Dendritic cell treated with granulocyte-macrophage colony-stimulating factor and Interleukin-4, amounts not matched to agents 40 ng/mL and 50 ng/mL, for 4 days (primary cell): ENCODE measurements at regions not wholly inside any gene's neighbourhood (a gene's known extent, or its start where the extent isn't known, plus 50 kb on each side); places are given as distances from the start of the nearest gene placed in this dataset.

Experiments
- H3K27ac Mint-ChIP-seq: one replicate; pipeline ENCODE4 v1.8.0; 2022; ENCODE audit warnings: mild to moderate bottlenecking, mixed read lengths
- H3K27me3 Mint-ChIP-seq: one replicate; pipeline ENCODE4 v1.8.0; 2022; ENCODE audit warnings: mild to moderate bottlenecking, mixed read lengths
- H3K36me3 Mint-ChIP-seq: one replicate; pipeline ENCODE4 v1.8.0; 2022; ENCODE audit warnings: low read depth, mixed read lengths
- H3K4me1 Mint-ChIP-seq: one replicate; pipeline ENCODE4 v1.8.0; 2022; ENCODE audit warnings: low read depth, mixed read lengths
- H3K4me3 Mint-ChIP-seq: one replicate; pipeline ENCODE4 v1.8.0; 2022; ENCODE audit warnings: mild to moderate bottlenecking, moderate library complexity, mixed read lengths
- H3K9me3 Mint-ChIP-seq: one replicate; pipeline ENCODE4 v1.8.0; 2022; ENCODE audit warnings: mixed read lengths
- intact Hi-C: fragments of 100-400 bp; cut with micrococcal nuclease; formaldehyde crosslinking; loops from one replicate; pipeline ENCODE4 v1.15.0; 2022

GRCh38 chr21:38670861-38671260, 134.9 kb upstream of the ETS2 start:
- intact Hi-C loops = no loop called here

DNA sequence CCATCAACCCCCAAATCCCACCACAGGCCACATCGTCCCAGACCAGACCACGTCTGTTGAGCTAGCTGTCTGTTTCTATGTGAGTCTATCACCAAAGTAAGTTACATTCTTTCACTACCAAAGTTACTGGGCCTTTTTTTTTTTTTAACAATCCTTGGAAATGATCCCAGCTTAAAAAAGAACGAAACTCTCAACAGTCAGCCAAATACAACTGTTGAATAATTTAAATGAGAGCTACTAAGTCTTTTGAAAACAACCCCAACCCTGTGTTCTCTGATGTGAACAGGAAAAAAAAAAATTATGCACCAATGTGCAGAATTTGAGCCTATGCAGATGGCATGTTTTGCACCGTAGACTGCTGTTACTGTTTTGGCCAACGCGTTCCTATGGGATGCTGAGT, 134.0 kb upstream of the ETS2 start:
- Mint-ChIP-seq H3K9me3 (no peaks in the 10 kb centered on the region), H3K4me1 (peaks cover 20% of the 10 kb centered on the region), H3K27ac (no peak overlapping the region), H3K36me3 (no peaks in the 10 kb centered on the region), H3K4me3 (no peak overlapping the region), H3K27me3 (peaks cover 86% of the 10 kb centered on the region)
- intact Hi-C loops = no loop called here

More at GRCh38 chr21:38670861-38671260, 134.9 kb upstream of the ETS2 start:
- Mint-ChIP-seq H3K36me3 (no peaks in the 10 kb centered on the region), H3K4me3 (no peak overlapping the region), H3K4me1 (peaks cover 20% of the 10 kb centered on the region), H3K9me3 (no peaks in the 10 kb centered on the region), H3K27ac (no peak overlapping the region), H3K27me3 (peaks cover 85% of the 10 kb centered on the region)

- H3K27ac Mint-ChIP-seq = no peak overlapping the region
- intact Hi-C loops = no loop called here
- peaks cover 15% of the 10 kb centered on the region for H3K4me1 Mint-ChIP-seq
- no peak overlapping the region for H3K4me3 Mint-ChIP-seq
- peaks cover 84% of the 10 kb centered on the region for H3K27me3 Mint-ChIP-seq
- H3K9me3 Mint-ChIP-seq = no peaks in the 10 kb centered on the region
- no peaks in the 10 kb centered on the region for H3K36me3 Mint-ChIP-seq
Observed at GRCh38 chr21:38675182-38675824, 130.4 kb upstream of the ETS2 start.

- Mint-ChIP-seq H3K4me1 (peaks cover 20% of the 10 kb centered on the region), H3K4me3 (no peak overlapping the region), H3K27me3 (peaks cover 89% of the 10 kb centered on the region), H3K27ac (no peak overlapping the region), H3K9me3 (peaks cover 29% of the 10 kb centered on the region), H3K36me3 (no peaks in the 10 kb centered on the region)
- intact Hi-C loops = no loop called here
Observed at GRCh38 chr21:38678827-38679226, 126.9 kb upstream of the ETS2 start.

GRCh38 chr21:38679534-38679933, 126.2 kb upstream of the ETS2 start:
- H3K9me3 Mint-ChIP-seq = peaks cover 30% of the 10 kb centered on the region
- no peaks in the 10 kb centered on the region for H3K36me3 Mint-ChIP-seq
- H3K27ac Mint-ChIP-seq = no peak overlapping the region
- peaks cover 94% of the 10 kb centered on the region for H3K27me3 Mint-ChIP-seq
- peaks cover 20% of the 10 kb centered on the region for H3K4me1 Mint-ChIP-seq
- H3K4me3 Mint-ChIP-seq = no peak overlapping the region
- intact Hi-C loops = no loop called here

DNA sequence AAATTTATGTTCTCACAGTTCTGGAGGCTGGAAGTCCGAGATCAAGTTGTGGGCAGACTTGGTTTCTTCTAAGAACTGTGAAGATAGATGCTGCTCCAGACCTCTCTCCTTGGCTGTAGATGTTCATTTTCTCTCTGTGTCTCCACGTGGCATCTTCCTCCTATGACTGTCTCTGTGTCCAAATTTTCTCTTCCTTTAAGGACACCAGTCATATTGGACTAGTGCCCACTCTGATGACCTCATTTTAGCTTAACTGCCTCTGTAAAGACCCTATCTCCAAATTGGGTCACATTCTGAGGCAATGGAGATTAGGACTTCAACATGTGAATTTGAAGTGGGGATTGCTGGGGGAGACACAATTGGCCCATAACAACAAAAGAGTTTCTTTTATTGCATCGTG, 125.3 kb upstream of the ETS2 start:
- Mint-ChIP-seq H3K27me3 (peaks cover 94% of the 10 kb centered on the region), H3K4me1 (peaks cover 20% of the 10 kb centered on the region), H3K9me3 (peaks cover 30% of the 10 kb centered on the region), H3K27ac (no peak overlapping the region), H3K4me3 (no peak overlapping the region), H3K36me3 (no peaks in the 10 kb centered on the region)
- intact Hi-C loops = no loop called here

DNA sequence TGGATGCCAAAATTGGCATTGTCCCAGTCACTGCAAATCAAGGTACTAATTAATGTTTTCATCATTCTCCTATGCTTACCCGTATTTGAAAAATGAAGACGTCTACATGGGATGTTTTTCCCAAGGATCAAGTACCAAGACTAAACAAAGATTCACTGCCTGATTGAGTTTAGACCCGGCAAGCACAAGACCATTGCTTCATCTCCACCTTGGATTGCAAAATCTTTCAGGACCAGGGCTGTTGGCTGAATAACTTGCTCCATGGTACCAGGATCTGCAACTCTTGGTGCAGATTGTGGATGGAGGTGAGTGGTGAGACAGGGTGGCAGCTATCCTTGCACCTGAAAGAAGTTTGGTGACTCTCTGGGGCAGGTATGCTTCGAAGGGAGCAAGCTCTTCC, 122.5 kb upstream of the ETS2 start:
- intact Hi-C loops = no loop called here
- Mint-ChIP-seq H3K4me3 (no peak overlapping the region), H3K27ac (no peak overlapping the region), H3K9me3 (peaks cover 38% of the 10 kb centered on the region), H3K27me3 (peaks cover 92% of the 10 kb centered on the region), H3K36me3 (no peaks in the 10 kb centered on the region), H3K4me1 (peaks cover 20% of the 10 kb centered on the region)

DNA sequence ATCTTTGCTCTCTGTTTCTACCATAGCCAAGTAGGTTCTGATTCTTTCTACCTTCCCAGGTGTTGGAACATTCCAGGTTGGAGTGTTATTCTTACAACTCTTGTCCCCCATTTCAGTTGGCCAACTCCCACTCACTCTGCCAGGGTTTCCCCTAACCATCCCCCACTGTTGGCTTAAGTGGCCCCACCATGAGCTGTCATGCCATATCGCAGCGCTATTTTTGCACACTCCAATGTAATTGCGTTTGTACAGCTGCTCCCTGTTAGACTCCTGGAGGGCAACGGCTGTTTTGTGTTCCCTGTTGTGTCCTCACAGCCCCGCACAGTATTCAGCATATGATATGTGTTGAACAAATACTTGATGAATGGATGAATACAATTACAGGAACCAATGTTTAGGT, 117.7 kb upstream of the ETS2 start:
- Mint-ChIP-seq H3K9me3 (peaks cover 28% of the 10 kb centered on the region), H3K36me3 (no peaks in the 10 kb centered on the region), H3K4me3 (no peak overlapping the region), H3K27ac (no peak overlapping the region), H3K4me1 (no peaks in the 10 kb centered on the region), H3K27me3 (peaks cover 73% of the 10 kb centered on the region)
- intact Hi-C loops = no loop called here

- H3K27ac Mint-ChIP-seq = no peak overlapping the region
- H3K9me3 Mint-ChIP-seq = peaks cover 19% of the 10 kb centered on the region
- intact Hi-C loops = no loop called here
- H3K4me3 Mint-ChIP-seq = no peak overlapping the region
- no peaks in the 10 kb centered on the region for H3K36me3 Mint-ChIP-seq
- H3K27me3 Mint-ChIP-seq = peaks cover 67% of the 10 kb centered on the region
- H3K4me1 Mint-ChIP-seq = no peaks in the 10 kb centered on the region
Observed at GRCh38 chr21:38691631-38692030, 114.1 kb upstream of the ETS2 start.

DNA sequence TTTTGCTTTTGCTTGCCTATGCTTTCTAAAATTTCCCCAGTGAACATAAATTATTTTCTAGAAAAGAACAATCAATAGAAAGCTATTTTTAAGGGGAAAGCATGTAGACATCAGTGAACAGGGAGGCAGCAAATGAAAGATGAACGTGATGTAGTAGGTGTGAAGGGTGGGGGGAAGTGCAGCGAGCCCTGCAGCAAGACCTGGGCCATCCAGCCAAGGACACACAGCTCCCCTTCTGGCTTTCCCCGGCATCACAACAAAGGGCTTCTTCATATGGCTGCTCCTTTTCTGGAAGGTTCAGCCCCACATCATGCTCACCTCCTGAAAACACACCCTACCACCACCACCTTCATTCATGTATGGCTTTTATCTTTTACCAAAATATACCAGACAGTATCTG, 109.2 kb upstream of the ETS2 start:
- intact Hi-C loops = no loop called here
- Mint-ChIP-seq H3K27me3 (peaks cover 69% of the 10 kb centered on the region), H3K4me3 (no peak overlapping the region), H3K27ac (no peak overlapping the region), H3K9me3 (no peaks in the 10 kb centered on the region), H3K4me1 (no peaks in the 10 kb centered on the region), H3K36me3 (no peaks in the 10 kb centered on the region)

GRCh38 chr21:38699048-38699447, 106.7 kb upstream of the ETS2 start:
- Mint-ChIP-seq H3K27me3 (peaks cover 66% of the 10 kb centered on the region), H3K36me3 (no peaks in the 10 kb centered on the region), H3K27ac (no peak overlapping the region), H3K4me1 (no peaks in the 10 kb centered on the region), H3K4me3 (no peak overlapping the region), H3K9me3 (no peaks in the 10 kb centered on the region)
- intact Hi-C loops = no loop called here

DNA sequence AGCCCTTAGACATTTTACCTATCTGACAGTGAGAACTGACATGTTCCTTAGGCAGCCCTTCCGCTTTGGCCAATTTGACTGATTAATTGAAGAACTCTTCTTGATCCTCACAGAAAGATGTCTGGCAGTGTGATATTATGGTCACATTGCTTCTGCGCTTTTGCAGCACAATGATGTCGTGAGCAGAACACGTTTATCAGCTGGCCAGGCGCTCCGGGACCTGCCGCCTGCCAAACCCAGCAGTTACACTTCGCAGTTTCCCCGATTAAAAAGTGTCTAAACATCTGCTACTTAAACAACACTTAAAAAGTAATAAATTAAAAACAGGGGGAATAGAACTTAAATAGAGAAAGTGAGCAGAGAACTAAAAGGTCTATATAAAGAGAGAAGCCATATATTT, 103.5 kb upstream of the ETS2 start:
- intact Hi-C loops = no loop called here

GRCh38 chr21:38709876-38710275, 95.9 kb upstream of the ETS2 start:
- Mint-ChIP-seq H3K9me3 (no peaks in the 10 kb centered on the region), H3K4me1 (no peaks in the 10 kb centered on the region), H3K36me3 (no peaks in the 10 kb centered on the region), H3K27ac (no peak overlapping the region), H3K4me3 (no peak overlapping the region), H3K27me3 (peaks cover 8% of the 10 kb centered on the region)
- intact Hi-C loops = no loop called here

More for the DNA sequence above, 103.5 kb upstream of the ETS2 start:
- Mint-ChIP-seq H3K36me3 (no peaks in the 10 kb centered on the region), H3K4me3 (no peak overlapping the region), H3K27me3 (peaks cover 49% of the 10 kb centered on the region), H3K27ac (no peak overlapping the region), H3K4me1 (no peaks in the 10 kb centered on the region), H3K9me3 (no peaks in the 10 kb centered on the region)

GRCh38 chr21:38712071-38712470, 93.7 kb upstream of the ETS2 start:
- Mint-ChIP-seq H3K36me3 (no peaks in the 10 kb centered on the region), H3K27me3 (peaks cover 5% of the 10 kb centered on the region), H3K4me1 (no peaks in the 10 kb centered on the region), H3K4me3 (no peak overlapping the region), H3K27ac (no peak overlapping the region), H3K9me3 (no peaks in the 10 kb centered on the region)
- intact Hi-C loops = no loop called here

GRCh38 chr21:38712664-38713063, 93.1 kb upstream of the ETS2 start:
- Mint-ChIP-seq H3K4me1 (no peaks in the 10 kb centered on the region), H3K27ac (no peak overlapping the region), H3K9me3 (no peaks in the 10 kb centered on the region), H3K36me3 (no peaks in the 10 kb centered on the region), H3K27me3 (peaks cover 9% of the 10 kb centered on the region), H3K4me3 (no peak overlapping the region)
- intact Hi-C loops = no loop called here
